LNCaP clone FGC (cell line): ENCODE measurements at regions not wholly inside any gene's neighbourhood (a gene's known extent, or its start where the extent isn't known, plus 50 kb on each side); places are given as distances from the start of the nearest gene placed in this dataset.

Experiments used
- DNase-seq: peaks from one replicate; pipeline ENCODE4 v3.0.0-alpha.2; 2011; ENCODE audit warnings: low read depth
- H3K4me3 ChIP-seq: 2 replicates; pipeline ENCODE4 v1.5.1; 2011; ENCODE audit warnings: mild to moderate bottlenecking, low read depth, low read length, control low read depth
- TF ChIP-seq, protein P1 (sequence below): IDR thresholded peaks from 2 replicates; pipeline ENCODE4 v1.5.1; 2012; ENCODE audit warnings: mild to moderate bottlenecking; ENCODE audit not compliant: control insufficient read depth, insufficient read depth; ENCODE audit errors: extremely low read depth

DNA sequence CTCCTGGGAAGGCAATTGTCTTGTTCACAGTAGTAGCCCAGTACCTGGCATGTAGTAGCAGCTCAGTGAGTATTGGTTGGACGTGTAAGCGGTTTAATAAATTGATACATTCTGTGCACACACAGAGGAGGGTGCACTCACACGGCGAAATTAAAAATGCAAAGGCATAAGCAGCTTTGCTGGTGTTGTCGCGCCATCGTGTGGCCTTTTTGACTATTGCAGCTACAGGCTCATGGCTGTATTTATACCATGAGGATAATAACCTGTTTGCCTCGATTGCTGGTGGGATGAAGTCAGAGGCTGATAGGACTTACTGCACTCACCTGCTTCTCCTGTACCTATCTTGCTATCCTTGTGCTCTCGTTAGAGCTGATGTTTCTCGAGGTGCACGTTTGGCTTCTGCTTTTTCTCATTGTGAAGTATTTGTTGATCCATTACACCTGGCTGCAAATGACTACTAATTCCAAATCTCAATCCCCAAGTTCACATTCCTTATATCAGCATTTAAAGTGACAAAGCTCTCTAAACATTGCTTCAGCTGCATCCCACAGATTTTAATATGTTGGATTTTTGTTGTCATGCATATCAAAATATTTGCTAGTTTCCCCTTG lies 61.5 kb downstream of the TBXT start:
- peak; percentile 44 for DNase-seq
- H3K4me3 ChIP-seq = no peak overlapping the region
- TF ChIP-seq, protein P1, sequence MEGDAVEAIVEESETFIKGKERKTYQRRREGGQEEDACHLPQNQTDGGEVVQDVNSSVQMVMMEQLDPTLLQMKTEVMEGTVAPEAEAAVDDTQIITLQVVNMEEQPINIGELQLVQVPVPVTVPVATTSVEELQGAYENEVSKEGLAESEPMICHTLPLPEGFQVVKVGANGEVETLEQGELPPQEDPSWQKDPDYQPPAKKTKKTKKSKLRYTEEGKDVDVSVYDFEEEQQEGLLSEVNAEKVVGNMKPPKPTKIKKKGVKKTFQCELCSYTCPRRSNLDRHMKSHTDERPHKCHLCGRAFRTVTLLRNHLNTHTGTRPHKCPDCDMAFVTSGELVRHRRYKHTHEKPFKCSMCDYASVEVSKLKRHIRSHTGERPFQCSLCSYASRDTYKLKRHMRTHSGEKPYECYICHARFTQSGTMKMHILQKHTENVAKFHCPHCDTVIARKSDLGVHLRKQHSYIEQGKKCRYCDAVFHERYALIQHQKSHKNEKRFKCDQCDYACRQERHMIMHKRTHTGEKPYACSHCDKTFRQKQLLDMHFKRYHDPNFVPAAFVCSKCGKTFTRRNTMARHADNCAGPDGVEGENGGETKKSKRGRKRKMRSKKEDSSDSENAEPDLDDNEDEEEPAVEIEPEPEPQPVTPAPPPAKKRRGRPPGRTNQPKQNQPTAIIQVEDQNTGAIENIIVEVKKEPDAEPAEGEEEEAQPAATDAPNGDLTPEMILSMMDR = peak; percentile 98

DNA sequence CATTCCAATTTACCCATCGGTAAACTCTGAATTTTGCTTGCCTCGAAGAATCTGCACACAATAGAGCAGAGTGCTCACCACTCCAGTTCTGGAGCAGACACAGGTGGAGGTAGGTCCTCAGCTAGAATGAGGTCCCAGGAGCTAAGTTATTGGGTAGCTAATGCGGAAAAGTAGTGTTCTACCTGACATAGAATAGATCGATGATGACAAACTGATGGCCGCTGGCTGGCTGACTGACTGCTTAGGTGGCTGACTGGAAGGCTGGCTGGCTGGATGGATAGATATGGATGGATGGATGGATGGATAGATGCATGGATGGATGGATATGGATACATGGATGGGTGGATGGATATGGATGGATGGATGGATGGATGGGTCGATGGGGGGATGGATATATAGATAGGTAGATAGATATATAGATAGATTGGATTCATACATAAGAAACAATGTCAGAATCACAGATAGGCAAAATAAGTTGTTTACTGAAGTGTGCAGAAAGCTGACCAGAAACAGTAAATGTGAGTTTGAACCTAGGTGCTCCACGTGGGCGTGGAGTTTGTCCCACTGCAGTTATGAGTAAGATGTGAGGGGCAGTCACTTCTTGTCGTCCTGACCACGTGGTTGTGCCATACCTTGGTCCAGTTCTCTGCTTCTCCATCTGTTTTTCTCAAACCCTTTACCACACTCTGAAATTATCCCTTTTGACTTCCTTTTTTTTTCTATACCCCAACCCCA lies 62.1 kb downstream of the TBXT start:
- TF ChIP-seq, protein P1 = no peak
- DNase-seq = no peak
- H3K4me3 ChIP-seq = no peak overlapping the region

DNA sequence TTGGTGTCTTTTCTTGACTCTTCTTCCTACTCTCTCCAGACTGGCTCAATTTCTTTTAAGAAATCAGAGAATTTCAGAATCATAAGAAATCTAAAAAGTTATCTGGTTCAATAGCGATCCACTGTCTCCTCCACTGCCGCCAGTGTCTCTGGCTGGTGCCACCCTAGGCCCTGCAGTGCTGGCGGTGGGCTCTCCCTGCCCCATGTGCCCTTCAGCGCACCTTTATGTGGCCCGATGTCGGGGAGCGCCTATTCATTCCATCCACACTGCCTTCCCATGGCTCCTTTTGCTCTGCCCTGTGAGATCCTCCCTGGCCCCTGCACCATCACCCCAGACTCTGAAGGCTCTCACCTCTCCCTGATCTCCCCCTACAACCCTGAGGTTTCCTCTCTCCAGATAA lies 62.8 kb downstream of the TBXT start:
- no peak for DNase-seq
- H3K4me3 ChIP-seq = no peak overlapping the region

DNA sequence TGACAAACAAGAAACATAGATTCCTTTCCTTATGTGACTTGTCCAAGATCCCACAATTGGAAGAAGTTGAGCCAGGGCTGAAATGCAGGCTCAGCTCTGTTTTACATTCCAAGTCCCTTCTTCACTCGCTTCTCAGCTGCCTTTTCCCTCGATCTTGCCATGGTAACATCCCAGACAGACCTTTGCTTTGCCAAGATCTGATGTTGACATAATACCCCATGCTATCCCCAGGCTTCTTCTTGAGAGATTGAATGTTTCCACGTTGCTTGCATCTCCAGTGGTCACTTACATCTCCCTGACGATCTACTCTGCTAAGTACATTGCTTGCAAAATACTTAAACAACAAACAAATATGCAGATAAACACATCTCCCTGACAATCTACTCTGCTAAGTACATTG lies 63.5 kb downstream of the TBXT start:
- DNase-seq = no peak
- H3K4me3 ChIP-seq = no peak overlapping the region
- TF ChIP-seq, protein P1 = no peak

More for the DNA sequence above, 62.8 kb downstream of the TBXT start:
- TF ChIP-seq, protein P1 = no peak

DNA sequence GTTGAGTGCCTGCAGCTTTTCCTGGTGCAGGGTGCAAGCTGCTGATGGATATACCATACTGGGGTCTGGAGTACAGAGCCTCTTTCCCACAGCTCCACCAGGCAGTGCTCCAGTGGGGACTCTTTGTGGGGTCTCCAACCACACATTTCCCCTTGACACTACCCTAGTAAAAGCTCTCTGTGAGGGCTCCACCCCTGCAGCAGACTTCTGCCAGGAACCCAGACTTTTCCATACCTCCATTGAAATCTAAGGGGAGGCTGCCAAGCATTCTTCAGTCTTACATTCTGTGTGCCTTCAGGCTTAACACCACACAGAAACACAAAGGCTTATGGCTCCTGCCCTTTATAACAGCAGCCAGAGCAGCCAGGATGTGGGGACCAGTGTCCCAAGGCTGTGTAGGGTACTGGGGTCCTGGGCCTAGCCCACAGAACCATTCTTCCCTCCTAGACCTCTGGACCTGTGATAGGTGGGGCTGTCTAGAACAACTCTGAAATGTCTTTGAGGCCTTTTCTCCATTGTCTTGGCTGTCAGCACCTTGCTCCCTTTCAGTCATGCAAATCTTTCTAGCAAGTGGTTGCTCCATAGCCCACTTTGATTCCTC lies 65.7 kb downstream of the TBXT start:
- DNase-seq = no peak
- TF ChIP-seq, protein P1 = no peak
- no peak overlapping the region for H3K4me3 ChIP-seq

DNA sequence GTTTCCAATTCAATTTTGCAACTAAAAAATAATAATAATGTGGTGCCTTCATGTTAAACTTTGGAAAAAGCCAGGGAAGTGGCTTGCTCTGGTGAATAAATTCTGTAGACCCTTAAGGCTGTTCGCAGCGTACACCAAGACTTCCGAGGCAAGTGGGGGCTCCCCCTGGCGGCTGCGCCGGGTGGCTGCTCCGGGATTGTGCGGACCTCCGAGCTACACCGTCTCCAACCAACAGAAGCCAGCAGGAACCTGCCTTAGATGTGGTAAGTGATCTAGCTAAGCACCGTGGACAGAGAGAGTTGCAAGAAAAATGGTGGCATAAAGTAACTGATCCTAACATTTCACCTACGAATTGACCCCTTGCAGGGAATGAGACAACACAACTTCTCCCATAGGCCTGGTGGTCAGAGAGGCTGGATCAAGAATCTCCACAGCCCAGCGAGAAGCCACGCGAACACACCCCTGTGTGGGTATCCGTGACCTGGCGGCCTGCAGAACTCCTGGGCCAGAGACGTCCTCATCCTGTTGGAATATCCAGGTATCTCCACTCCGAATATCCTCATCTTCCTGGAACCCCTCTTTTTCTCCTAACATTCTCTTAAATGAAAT lies 69.6 kb downstream of the TBXT start:
- TF ChIP-seq, protein P1 = peak; percentile 65
- H3K4me3 ChIP-seq = no peak overlapping the region
- DNase-seq = no peak
